ENCODE measurements at regions not wholly inside any gene's neighbourhood (a gene's known extent, or its start where the extent isn't known, plus 50 kb on each side); places are given as distances from the start of the nearest gene placed in this dataset.
"Not testable (repeated sequence)": the region's sequence is repeated elsewhere in the genome, so short reads cannot be mapped to it uniquely, and the experiment has no call there.

DNA sequence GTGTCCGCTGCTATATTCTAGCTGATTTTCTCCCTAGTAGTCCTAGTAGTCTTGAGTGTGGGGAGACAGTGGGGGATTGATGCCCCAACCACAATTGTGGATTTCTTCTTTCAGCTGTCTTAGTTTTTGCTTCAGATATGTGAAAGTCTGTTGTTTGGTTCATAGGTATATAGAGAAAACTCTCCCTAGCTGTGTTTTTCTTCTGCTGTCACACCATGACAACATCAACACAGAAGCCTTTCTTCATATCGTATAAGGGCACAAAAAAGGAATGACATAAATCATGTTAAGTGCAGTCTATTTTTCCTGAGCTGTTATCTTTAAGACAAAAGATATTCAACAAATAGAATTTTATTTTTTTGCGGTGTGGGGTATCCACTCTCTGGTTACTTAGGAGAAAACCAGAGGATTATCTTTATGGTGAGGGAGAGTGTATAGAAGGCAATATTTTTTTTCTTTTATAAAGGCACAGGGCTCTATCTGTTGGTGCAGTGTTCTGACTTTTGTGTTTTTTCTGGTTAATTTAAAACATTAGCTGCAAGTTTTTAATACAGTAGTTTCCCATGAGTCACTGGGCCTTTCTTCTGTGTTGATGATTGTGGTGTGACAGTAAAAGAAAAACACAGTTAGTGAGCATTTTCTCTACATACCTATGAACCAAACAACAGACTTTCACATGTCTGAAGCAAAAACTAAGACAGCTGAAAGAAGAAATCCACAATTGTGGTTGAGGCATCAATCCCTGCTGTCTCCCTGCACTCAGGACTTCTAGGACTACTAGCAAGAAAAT lies 139.3 kb upstream of the PLGLB2 start:
- not testable (repeated sequence) for TF ChIP-seq ZNF837 (tag by site-specific recombination; IDR thresholded peaks at IDR 0.05); ZBTB7A (tag by site-specific recombination; IDR thresholded peaks at IDR 0.05; ENCODE audit: low read depth); YY1 (tag by site-specific recombination; IDR thresholded peaks at IDR 0.05); EGR2 (tag by site-specific recombination; IDR thresholded peaks at IDR 0.05; ENCODE audit: low read depth); ZNF747 (tag by site-specific recombination; IDR thresholded peaks at IDR 0.05); ZNF350 (tag by site-specific recombination; IDR thresholded peaks at IDR 0.05); ZNF48 (tag by site-specific recombination; IDR thresholded peaks at IDR 0.05); ZNF416 (tag by site-specific recombination; IDR thresholded peaks at IDR 0.05); ZEB2 (tag by site-specific recombination; IDR thresholded peaks at IDR 0.05); ZNF211 (tag by site-specific recombination; IDR thresholded peaks at IDR 0.05; ENCODE audit: low read depth)
- TF ChIP-seq, protein P1, sequence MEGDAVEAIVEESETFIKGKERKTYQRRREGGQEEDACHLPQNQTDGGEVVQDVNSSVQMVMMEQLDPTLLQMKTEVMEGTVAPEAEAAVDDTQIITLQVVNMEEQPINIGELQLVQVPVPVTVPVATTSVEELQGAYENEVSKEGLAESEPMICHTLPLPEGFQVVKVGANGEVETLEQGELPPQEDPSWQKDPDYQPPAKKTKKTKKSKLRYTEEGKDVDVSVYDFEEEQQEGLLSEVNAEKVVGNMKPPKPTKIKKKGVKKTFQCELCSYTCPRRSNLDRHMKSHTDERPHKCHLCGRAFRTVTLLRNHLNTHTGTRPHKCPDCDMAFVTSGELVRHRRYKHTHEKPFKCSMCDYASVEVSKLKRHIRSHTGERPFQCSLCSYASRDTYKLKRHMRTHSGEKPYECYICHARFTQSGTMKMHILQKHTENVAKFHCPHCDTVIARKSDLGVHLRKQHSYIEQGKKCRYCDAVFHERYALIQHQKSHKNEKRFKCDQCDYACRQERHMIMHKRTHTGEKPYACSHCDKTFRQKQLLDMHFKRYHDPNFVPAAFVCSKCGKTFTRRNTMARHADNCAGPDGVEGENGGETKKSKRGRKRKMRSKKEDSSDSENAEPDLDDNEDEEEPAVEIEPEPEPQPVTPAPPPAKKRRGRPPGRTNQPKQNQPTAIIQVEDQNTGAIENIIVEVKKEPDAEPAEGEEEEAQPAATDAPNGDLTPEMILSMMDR (tag by site-specific recombination; IDR thresholded peaks at IDR 0.05) = not testable (repeated sequence)
